ENCODE measurements at regions not wholly inside any gene's neighbourhood (a gene's known extent, or its start where the extent isn't known, plus 50 kb on each side); places are given as distances from the start of the nearest gene placed in this dataset.

DNA sequence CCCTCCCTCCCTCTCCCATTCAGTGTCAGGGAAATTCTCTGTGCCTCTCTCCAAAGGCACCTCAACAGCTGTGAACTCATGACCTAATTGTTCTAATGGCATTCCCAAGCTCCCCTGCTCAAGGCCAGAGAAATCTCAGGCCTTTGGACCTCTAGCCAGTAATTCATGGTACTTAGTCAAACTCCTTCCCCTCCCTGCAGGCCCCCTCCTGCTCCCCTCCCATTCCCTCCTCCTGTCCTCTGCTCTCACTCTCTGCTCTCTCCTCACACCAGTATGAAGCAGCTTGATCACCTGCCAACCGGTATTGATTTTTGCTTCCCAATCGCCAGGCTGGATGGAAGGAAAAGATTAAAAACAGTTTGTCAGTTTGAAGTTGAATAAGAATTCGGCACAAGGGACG, 370.5 kb upstream of the PBX1 start:
- TF ChIP-seq GATA3 (IDR thresholded peaks at IDR 0.05; ENCODE audit: low read depth, low read length): no peak
- no peak for TF ChIP-seq GATA2 (IDR thresholded peaks at IDR 0.05; ENCODE audit: low read depth, low read length)
